IPS-18c (cell line): ENCODE measurements at regions not wholly inside any gene's neighbourhood (a gene's known extent, or its start where the extent isn't known, plus 50 kb on each side); places are given as distances from the start of the nearest gene placed in this dataset.

Experiments
- H3K4me3 ChIP-seq: 2 replicates; pipeline ENCODE4 v1.7.0; 2013; ENCODE audit warnings: low read depth, mild to moderate bottlenecking, low read length, moderate library complexity; ENCODE audit not compliant: insufficient read depth
- H3K9me3 ChIP-seq: one replicate; pipeline ENCODE4 v1.6.1; 2013; ENCODE audit warnings: mild to moderate bottlenecking, low read length, moderate library complexity; ENCODE audit not compliant: control insufficient read depth, insufficient read depth

DNA sequence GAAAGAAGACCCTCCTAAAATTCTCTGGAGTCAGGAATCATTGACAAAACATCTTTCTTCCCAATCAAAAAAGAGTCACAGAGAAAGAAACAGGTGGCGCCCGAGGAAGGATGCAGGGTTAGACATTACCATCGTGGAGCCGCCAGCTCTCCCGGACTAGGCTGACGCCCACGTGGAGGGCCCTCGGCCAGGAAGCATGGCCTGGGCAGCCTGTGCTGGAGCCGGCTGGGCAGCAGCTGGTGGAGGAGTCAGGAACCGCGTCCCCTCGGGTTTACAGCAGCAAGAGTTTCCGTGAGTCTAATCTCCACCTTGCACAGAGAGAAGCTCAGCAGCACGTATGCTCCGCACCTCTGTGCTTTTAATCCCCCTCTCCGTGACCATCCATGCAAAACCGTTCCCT, 533.7 kb upstream of the ATP11B start:
- Histone ChIP-seq H3K9me3 (no peaks in the 10 kb centered on the region), H3K4me3 (no peak overlapping the region)

- H3K9me3 ChIP-seq: no peaks in the 10 kb centered on the region
- no peak overlapping the region for H3K4me3 ChIP-seq
Measured at GRCh38 chr3:182261041-182261440, 532.3 kb upstream of the ATP11B start.

DNA sequence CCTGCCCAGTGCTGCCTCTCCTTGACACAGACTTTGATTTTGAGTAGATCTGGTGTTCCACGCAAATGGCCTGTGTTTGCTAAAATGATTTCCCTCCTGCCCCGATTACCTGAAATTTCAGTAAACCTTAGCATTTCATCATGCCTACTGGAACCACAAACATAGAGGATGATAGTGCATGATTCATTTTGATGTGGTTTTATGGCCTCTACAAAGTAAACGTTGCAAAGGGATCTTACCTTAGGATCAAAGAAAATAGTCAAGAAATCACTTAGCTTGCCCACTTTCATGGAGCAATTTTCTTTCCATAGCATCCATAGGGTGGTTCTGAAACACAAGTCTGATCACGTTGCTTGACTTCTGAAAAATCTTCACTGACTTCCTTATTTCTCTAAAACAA, 524.6 kb upstream of the ATP11B start:
- no peaks in the 10 kb centered on the region for H3K9me3 ChIP-seq
- no peak overlapping the region for H3K4me3 ChIP-seq

GRCh38 chr3:182276512-182276911, 516.8 kb upstream of the ATP11B start:
- no peaks in the 10 kb centered on the region for H3K9me3 ChIP-seq

DNA sequence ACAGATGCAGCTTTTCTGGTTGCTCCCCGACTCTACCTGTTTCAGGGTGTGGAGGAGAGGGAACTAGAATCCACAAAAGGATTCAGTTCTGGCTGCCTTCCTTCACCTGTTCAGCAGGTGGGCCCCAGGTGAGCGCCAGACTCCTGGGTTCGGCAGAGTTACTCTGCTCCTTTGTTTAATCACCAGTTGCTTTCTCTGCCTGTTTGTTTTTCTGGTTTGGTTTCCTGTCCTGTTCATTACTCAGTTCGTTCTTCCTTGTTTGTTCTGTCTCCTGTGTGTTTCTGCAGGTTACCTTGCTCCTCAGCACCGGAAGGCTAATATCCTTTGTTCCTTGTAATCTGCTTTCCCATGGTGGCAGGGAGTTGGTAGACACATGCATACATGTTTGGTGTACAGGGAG, 508.5 kb upstream of the ATP11B start:
- no peaks in the 10 kb centered on the region for H3K9me3 ChIP-seq
- no peak overlapping the region for H3K4me3 ChIP-seq

More at GRCh38 chr3:182276512-182276911, 516.8 kb upstream of the ATP11B start:
- no peak overlapping the region for H3K4me3 ChIP-seq

- H3K9me3 ChIP-seq: no peaks in the 10 kb centered on the region
- H3K4me3 ChIP-seq: no peak overlapping the region
Measured at GRCh38 chr3:182292591-182292990, 500.7 kb upstream of the ATP11B start.

DNA sequence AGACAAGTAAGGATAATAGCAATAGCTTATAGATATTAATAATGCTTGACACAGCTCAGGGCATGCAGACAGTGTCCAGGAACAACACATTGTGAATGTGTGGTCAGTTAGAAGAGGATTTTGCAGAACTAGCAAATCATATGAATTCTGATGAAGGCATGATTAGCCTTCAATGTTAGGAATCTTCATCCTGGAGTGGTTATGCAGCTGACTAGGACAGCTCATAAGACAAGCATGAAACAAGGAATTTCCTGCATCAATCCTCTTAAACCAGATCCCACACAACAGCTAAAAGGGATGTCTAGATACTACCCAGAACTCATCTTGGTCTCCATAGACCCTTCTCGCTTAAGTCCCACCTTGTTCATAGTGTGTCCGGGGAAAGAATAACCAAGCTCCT, 499.0 kb upstream of the ATP11B start:
- Histone ChIP-seq H3K4me3 (no peak overlapping the region), H3K9me3 (no peaks in the 10 kb centered on the region)

GRCh38 chr3:182294696-182295095, 498.6 kb upstream of the ATP11B start:
- Histone ChIP-seq H3K4me3 (no peak overlapping the region), H3K9me3 (no peaks in the 10 kb centered on the region)

GRCh38 chr3:182300266-182300665, 493.0 kb upstream of the ATP11B start:
- no peak overlapping the region for H3K4me3 ChIP-seq
- no peaks in the 10 kb centered on the region for H3K9me3 ChIP-seq

GRCh38 chr3:182303169-182303568, 490.1 kb upstream of the ATP11B start:
- Histone ChIP-seq H3K4me3 (no peak overlapping the region), H3K9me3 (no peaks in the 10 kb centered on the region)

- H3K4me3 ChIP-seq: no peak overlapping the region
Measured at GRCh38 chr3:182305881-182306665, 487.2 kb upstream of the ATP11B start.

DNA sequence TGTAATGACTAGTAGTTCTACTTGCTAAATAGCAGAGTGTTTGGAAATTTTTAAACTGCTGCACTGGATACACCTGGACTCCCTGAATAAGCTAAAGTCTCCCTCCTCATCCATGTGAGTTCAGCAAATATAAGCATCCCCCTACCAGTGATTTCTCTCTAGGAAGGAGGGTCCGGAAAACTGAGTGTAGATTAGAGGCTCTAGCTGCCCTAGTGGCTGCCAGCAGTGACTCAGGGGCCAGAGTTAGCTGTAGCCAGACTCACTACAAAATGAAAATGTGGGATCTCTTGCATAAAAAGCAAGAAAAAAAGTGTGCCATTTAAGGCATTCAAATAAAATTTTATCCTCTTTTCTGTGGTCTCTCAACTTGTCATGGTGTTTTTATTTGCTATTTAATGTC, 485.0 kb upstream of the ATP11B start:
- Histone ChIP-seq H3K4me3 (no peak overlapping the region), H3K9me3 (no peaks in the 10 kb centered on the region)

More at GRCh38 chr3:182305881-182306665, 487.2 kb upstream of the ATP11B start:
- H3K9me3 ChIP-seq: no peaks in the 10 kb centered on the region

DNA sequence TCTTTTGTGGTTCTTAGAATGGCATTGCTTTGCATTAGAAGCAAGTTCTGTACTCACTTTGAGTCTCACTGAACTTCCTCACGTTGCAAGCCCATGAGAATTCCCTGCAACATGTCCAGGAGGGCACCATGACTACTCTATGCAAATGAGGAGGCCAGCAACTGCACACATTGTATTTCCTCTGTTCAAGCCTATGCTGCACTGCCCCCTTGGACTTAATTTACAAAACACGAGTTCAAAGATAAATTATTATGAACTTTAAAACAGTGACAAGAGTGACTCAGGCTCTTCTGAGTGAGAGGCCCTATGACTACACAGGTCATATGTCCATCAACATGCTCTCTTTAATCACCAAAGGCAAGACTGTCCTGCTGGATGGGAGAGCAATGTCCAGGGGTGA, 484.2 kb upstream of the ATP11B start:
- Histone ChIP-seq H3K9me3 (no peaks in the 10 kb centered on the region), H3K4me3 (no peak overlapping the region)

DNA sequence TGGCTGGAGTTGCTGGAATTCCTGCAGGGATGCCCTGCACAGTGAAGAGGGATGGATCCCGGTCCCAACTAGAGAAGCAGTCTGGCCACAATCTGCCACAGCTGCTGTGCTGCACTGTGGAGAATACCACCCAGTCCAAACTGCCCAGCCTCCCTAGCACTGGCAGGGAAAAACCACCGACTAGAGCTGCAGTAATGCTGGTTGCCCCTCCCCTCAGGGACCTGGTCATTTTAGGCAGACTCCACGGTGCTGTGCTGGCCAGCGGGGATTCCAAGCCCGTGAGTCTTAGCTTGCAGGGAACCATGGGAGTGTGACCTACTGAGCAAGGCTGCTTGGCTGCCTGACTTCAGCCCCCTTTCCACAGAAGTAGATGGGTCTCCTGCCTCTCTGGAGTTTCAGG, 478.0 kb upstream of the ATP11B start:
- H3K9me3 ChIP-seq: no peaks in the 10 kb centered on the region

DNA sequence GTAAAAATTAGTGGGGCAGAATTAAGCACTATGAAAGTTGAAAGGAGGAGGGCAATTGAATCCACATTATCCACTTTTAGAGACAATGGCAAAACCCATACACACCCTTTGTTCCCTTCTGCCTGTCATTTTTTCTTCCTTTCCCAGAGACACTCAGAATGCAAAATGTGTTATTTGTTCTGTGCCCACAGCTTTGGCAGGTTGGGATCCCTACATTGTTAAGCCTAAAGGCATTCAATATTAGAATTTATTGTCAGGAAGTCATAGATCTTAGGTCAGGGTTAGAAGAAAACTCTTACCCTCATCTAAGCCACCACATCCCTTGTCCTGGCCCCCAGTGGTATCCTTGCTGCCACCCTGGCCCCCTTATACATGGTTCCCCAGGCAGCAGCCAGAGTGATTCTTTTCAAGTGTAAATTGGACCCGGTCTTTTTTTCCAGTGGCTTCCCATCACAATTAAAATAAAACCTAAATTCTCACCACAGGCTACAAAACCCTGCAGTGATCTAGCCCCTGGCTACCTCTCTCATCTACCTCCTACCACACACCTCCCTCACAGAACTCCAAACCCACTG, 470.1 kb upstream of the ATP11B start:
- Histone ChIP-seq H3K9me3 (no peaks in the 10 kb centered on the region), H3K4me3 (no peak overlapping the region)

More for the DNA sequence above, 478.0 kb upstream of the ATP11B start:
- no peak overlapping the region; the same call in 1 of the 2 replicates for H3K4me3 ChIP-seq

GRCh38 chr3:182323898-182324297, 469.4 kb upstream of the ATP11B start:
- Histone ChIP-seq H3K4me3 (no peak overlapping the region), H3K9me3 (no peaks in the 10 kb centered on the region)

DNA sequence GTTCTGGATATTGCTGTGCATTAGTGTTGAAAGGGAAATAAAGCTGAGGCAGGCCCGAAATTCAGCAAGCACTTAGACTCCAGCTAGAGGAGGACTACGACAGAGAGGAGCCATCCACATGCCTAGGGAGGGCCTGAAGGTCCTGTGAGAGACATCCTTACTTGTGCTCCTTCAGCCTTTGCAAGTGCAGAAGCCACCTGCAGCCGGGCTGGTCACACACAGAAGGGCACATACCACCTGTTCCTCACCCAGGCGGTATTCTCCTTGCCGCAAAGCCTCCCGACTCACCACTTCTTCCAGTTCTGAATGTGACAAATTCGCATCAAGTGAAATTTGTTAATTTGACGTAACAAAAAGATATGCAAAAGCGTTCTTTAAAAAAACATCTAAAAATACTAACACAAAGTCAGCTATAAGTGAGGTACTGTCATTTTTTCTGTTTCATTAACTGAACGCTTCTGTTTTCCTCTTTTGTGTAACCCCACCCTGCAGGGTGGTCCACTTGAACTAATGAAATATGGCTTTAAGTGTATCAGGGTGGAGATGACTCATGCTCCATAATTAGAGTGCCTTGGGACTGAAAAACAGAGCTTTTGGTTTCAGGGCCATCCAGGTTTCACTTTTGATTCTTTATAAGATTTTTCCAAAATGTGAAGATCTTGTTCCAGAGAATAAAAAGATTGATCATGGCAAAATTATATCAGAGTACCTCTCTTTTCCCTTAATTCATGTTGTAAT, 467.9 kb upstream of the ATP11B start:
- H3K4me3 ChIP-seq: no peak overlapping the region
- H3K9me3 ChIP-seq: no peaks in the 10 kb centered on the region

- Histone ChIP-seq H3K4me3 (no peak overlapping the region), H3K9me3 (no peaks in the 10 kb centered on the region)
Measured at GRCh38 chr3:182327196-182327681, 466.1 kb upstream of the ATP11B start.
